Femur (tissue), 1 donor: ENCODE measurements at regions not wholly inside any gene's neighbourhood (a gene's known extent, or its start where the extent isn't known, plus 50 kb on each side); places are given as distances from the start of the nearest gene placed in this dataset.
"Not testable (repeated sequence)": the region's sequence is repeated elsewhere in the genome, so short reads cannot be mapped to it uniquely, and the experiment has no call there.

Experiments
- DNase-seq: peaks from one replicate; pipeline ENCODE4 v3.0.0-alpha.2; 2017

GRCh38 chr13:38141792-38142191, 207.9 kb upstream of the UFM1 start:
- no peak for DNase-seq

DNA sequence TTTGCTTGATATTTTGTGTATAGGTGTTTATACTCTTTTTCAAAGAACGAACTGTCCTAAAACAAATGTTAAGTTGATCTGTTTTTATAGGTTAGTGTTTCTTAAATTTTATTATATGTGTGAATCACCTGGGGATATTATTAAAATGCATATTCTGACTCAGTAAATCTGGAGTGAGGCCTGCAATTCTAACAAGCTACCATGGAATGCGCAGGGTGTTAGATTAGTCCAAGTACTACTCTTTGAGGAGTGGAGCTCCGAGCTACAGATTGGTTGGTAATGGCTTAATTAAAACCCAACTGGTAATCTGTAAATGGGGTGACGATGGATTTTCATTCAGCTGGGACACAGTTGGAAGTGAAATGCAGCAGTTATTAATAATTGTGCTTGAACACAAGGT, 214.1 kb upstream of the UFM1 start:
- DNase-seq, result no peak

- DNase-seq, result no peak
Observed at GRCh38 chr13:38121267-38121666, 228.4 kb upstream of the UFM1 start.

DNA sequence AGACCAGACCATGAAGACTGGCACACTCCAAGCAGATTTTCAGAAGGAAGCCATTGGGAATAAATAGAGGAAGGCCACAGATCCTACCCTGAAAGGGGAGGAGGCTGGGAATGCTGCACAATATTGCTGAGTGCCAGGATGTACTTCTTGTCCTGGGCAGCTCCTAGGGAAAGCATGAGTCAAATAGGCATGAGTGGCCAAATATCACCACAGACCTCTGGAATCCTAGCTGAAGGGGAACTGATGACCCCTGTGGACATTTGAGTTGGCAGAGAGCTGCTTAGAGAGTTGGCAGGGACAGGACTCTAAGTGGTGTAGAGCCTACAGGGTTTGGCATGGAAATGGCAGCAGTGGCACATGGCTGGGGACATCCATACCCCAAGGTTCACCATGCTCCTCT, 234.3 kb upstream of the TRPC4 start:
- no peak for DNase-seq

- no peak for DNase-seq
Observed at GRCh38 chr13:38099751-38100150, 230.2 kb upstream of the TRPC4 start.

DNA sequence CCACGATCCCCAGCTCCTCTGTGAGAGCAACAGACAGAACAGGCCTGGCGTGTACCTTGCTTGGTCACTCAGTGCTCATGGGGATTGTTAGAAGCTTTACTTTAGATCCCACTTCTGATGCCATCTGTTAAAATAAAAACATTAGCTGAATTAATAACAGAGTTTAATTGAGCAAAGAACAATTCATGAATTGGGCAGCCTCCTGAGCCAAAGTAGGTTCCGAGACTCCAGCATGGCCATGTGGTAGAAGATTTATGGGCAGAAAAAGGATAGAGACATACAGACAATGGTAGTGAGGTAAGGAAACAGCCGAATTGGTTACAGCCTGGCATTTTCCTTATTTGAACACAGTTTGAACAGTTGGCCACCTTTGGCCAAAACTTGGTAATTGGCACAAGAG, 223.9 kb upstream of the TRPC4 start:
- no peak for DNase-seq

DNA sequence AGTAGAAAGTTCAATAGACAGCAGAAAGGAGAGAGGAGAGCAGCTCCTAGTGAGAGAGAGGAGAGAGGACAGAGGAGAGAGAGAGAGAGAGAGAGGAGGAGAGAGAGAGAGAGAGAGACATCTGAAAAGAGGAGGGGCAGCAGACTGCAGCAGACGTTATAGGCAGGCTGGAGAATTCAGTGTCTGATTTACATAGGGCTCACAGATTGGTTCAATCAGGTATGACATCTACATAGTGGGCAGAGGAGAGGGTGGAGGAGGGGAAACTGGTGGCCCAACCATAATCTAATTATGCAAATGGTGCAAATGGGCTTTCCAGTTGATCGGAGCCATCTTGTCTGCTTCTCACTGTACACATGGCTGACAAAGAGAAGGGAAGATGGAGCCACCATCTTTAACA, 221.3 kb upstream of the TRPC4 start:
- DNase-seq, result no peak

DNA sequence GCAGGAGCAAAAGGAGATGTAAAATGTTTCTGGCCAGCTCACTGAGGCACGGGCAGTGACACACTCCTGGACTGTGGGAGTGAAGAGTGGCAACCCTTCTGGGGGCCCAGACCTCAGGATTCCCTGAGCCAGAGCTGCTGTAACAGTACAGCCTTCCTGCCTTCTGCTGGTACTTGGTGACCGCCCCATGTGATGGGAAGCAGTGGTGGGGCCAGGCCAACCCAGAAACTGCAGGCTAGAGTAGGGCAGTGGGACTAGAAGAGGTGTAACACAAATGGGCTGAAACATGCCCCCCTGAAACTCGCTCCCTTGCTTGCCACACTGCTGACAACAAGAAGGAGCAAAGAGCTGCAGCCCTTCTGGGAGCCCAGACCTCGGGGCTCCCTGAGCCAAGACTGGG, 217.1 kb upstream of the TRPC4 start:
- no peak for DNase-seq

DNA sequence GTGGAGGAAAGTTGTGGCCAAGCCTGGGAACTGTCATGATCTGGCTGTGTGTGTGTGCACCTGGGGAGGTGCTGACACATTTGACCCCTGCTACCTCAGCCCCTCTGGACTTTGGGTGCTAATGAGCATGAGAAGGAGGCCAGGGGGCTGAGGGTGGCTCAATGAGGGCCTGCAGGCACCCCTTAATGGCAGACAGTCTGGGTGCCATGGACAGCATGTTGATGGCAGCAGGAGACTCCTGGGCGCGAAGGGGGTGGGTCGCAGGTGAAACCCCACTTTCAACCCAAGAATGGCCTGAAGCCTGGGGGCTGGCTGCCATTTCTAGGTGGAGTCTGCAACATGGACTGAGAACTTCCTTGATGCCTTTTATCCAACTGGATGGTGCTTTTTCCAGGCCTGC, 216.4 kb upstream of the TRPC4 start:
- DNase-seq, result no peak

GRCh38 chr13:38073931-38074330, 204.4 kb upstream of the TRPC4 start:
- DNase-seq, result no peak

DNA sequence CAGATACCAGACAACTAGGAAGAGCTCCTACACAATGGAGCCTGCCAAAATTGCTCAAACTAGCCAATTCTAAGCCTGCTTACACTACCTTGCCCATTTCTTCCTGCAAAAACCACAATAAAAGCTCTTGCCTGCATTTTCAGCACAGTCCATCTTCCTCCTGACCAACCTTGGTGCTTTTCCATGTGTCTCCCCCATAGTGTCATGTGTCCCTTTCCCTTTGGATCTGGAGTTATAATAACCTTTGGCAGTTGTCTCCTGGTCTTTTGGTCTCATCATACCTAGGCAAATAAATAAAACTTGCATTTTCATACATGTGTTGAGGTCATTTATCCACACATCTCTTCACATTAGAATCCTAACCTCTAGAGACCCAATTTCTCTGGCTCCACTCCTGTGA, 203.1 kb upstream of the TRPC4 start:
- DNase-seq, result no peak

GRCh38 chr13:38071340-38071739, 201.8 kb upstream of the TRPC4 start:
- DNase-seq, result not testable (repeated sequence)

- no peak for DNase-seq
Observed at GRCh38 chr13:38053896-38054295, 184.3 kb upstream of the TRPC4 start.

DNA sequence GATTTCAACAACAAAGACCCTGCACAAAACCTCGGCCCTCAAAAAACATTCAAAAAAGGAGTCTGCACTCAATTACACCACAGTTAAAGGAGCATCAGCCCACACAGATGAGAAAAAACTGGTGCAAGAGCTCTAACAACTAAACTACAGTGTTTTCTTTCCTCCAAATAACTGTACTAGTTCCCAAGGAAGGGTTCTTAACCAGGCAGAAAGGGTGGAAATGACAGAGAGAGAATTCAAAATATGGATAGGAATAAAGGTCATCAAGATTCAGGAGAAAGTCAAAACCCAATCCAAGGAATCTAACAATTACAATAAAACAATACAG, 176.4 kb upstream of the TRPC4 start:
- DNase-seq, result no peak

DNA sequence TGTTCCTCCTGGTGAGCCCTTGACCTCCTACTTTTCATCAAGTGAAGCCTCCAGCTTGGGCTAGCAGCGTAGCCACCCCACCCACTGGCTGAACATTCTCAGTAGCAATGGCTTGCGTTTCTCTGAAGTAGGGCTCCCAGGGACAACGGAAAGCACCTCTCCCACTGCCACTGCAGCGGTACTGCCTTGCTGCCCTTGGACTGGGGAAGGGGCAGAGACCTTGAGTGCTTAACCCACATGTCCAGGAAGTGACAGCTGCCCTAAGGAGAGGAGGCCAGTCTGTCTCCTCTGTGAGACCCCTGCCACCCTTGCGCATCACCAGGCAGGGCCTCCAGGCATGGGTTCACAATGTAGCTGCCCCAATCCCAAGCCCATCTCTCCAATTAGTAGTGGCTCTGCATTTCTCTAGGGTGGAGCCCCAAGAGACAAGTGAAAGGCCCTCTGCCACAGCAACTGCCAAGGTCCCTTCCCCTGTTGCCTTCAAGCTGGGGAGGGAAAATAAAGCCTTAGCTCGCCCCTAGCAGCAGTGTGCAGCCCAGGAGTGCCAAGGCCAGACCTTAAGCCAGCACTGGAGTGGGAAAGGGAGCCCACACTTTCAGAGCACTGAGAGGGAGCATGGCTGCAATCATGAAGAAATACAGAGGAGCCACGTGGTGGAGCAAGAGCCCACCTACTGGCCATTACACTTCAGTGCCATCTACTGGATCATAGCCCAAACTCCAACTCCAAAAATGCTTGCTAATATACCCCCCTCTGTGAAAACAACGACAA, 175.9 kb upstream of the TRPC4 start:
- DNase-seq, result no peak

DNA sequence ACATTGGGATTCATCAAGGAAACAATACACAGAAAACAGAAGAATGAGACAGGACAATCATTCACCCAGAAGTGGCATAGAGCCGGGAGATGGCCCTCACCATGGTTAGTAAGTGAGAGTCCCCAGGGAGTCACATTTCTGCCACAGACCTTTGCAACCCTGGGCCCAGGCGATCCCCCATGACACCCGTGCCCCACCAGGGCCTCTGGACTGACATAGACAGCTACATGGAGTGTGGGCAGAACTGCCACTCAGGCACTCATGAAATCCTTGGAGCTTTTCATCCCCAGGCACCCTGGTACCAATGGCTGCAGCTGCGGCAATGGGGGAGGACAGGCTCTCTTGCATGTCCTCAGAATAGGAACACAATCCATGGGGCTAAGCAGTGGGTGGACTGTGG, 174.5 kb upstream of the TRPC4 start:
- no peak for DNase-seq

- DNase-seq, result no peak
Observed at GRCh38 chr13:38042771-38043170, 173.2 kb upstream of the TRPC4 start.

- DNase-seq, result no peak
Observed at GRCh38 chr13:38024431-38024830, 154.9 kb upstream of the TRPC4 start.

DNA sequence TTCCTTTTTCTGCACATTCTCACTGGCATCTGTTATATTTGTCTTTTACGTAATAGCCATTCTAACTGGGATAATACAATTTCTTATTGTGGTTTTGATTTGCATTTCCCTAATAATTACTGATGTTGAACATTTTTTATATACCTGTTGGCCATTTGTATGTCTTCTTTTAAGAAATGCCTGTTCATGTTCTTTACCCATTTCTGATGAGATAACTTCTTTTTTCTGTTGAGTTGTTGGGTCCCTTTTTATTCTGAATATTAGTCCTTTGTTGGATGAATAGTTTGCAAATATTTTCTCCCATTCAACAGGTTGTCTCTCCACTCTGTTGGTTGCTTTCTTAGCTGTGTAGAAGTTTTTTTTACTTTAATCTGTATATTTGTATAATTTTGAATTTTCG, 147.7 kb upstream of the TRPC4 start:
- DNase-seq, result no peak

- DNase-seq, result no peak
Observed at GRCh38 chr13:38013676-38014075, 144.1 kb upstream of the TRPC4 start.

DNA sequence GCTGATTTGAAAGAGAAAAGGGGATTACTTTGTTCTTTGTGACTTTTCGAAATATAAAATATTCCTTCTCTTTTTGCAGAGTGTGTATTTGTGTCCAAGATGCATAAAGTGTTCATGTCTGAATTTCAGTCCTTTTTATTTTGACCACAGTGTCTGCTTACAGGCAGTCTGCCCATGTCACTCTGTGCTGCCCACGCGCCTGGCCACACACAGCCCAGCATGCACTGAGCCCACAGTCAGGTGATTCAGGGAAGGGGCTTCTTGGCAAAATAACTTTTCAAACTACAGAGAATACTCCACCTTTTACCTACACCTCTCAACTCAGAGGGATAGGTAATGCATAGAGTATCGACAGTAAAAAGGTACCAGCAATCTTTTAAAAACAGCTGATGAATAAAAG, 142.5 kb upstream of the TRPC4 start:
- no peak for DNase-seq

DNA sequence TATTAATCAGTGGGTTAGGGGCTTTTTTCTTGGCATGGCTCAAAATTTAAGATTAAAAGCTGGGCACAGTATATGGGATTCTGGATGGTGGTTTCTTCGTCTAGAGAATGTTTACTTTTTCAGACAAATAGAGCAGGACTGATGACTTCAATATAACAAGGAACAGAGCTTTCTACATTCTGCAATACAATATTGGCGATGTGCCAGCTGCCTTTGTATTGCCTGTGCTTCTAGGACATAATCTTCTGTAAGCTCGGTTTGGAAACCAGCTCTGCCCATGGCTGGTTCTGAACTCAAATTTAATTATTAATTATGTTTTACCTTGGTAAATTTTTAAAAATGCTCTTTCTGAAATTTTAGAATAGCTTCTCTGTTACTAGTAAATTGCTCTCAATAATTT, 139.1 kb upstream of the TRPC4 start:
- peak; percentile 23 for DNase-seq

DNA sequence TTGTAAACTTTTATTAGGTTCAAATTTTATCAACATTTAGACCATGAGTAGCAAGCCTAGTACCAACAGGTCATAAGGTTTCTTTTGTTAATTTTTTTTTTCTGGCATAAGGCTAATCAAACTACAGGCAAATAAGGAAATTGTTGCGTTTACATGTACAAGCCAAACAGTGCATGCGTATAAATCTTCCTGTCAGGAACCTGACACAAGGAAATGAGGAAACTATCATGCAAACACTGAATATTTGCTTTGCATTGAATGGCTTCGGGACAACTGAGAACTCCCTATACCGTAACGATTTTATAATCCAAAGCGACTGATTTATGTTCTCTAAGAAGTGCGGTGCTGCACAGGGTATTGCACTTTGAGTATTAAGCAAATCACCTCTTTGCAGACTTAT, 133.0 kb upstream of the TRPC4 start:
- no peak for DNase-seq

- DNase-seq, result no peak
Observed at GRCh38 chr13:37997641-37998040, 128.1 kb upstream of the TRPC4 start.

DNA sequence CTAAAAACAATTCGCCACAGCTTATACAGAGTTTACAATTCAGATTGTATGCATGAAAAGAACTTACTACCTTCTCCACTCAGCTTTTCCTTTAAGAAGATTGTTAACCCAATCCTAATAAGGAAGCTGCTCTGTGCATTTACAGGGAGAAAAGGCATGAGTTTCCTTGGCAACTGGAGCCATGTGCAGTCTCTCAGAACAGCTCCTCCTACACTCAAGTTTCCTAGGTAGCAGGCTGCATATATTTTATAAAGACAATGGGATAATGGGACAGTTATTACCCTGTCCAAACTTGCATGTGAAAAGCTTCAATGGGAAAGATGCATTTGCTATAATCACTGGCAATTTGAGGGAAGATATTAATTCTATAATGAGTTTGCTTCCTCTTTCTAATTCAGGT, 125.5 kb upstream of the TRPC4 start:
- no peak for DNase-seq

GRCh38 chr13:37986811-37987210, 117.2 kb upstream of the TRPC4 start:
- no peak for DNase-seq
